ENCODE measurements at regions not wholly inside any gene's neighbourhood (a gene's known extent, or its start where the extent isn't known, plus 50 kb on each side); places are given as distances from the start of the nearest gene placed in this dataset.
A peak's percentile ranks its signal among the peaks of the same experiment; 100 is the strongest.

- TF ChIP-seq CTCF (IDR thresholded peaks at IDR 0.05; ENCODE audit: insufficient read depth, low read length, poor library complexity, severe bottlenecking): no peak
- no peak for TF ChIP-seq EZH2phosphoT487 (conservative IDR thresholded peaks at IDR 0.05; ENCODE audit: low read length)
- no peaks in the 10 kb centered on the region for H3K79me2 ChIP-seq (ENCODE audit: insufficient read depth, low read length)
- H3K4me3 ChIP-seq (ENCODE audit: insufficient read depth, low read length, poor library complexity, severe bottlenecking): no peak overlapping the region
- H3K9me2 ChIP-seq (replicated peaks; ENCODE audit: insufficient read depth, low read length): no peaks in the 10 kb centered on the region
- H3F3A ChIP-seq (ENCODE audit: insufficient read depth): no peaks in the 10 kb centered on the region
- no peaks in the 10 kb centered on the region for H3K9me3 ChIP-seq (ENCODE audit: insufficient read depth, low read length)
- H3K27me3 ChIP-seq (ENCODE audit: low read length): no peaks in the 10 kb centered on the region
- H3K9ac ChIP-seq (ENCODE audit: low read length): no peak overlapping the region
- H3K4me2 ChIP-seq (ENCODE audit: low read depth, low read length, poor library complexity, severe bottlenecking): no peak overlapping the region
- H2AFZ ChIP-seq (ENCODE audit: low read depth, low read length, severe bottlenecking): no peak overlapping the region
- H4K20me1 ChIP-seq (ENCODE audit: low read depth, low read length): no peaks in the 10 kb centered on the region
- H3K36me3 ChIP-seq (ENCODE audit: low read length): no peaks in the 10 kb centered on the region
- no peak overlapping the region for H3K27ac ChIP-seq (ENCODE audit: low read depth, low read length)
These were observed 252.4 kb upstream of the ARHGAP24 start for GRCh38 chr4:85222561-85222960.

GRCh38 chr4:85228264-85228663, 246.7 kb upstream of the ARHGAP24 start:
- H2AFZ ChIP-seq (ENCODE audit: low read depth, low read length, severe bottlenecking): peak overlapping the region; percentile 13
- no peak overlapping the region for H3K4me2 ChIP-seq (ENCODE audit: low read depth, low read length, poor library complexity, severe bottlenecking)
- H3K36me3 ChIP-seq (ENCODE audit: low read length): no peaks in the 10 kb centered on the region
- H3K9ac ChIP-seq (ENCODE audit: low read length): no peak overlapping the region
- no peaks in the 10 kb centered on the region for H3F3A ChIP-seq (ENCODE audit: insufficient read depth)
- H4K20me1 ChIP-seq (ENCODE audit: low read depth, low read length): no peaks in the 10 kb centered on the region
- no peaks in the 10 kb centered on the region for H3K79me2 ChIP-seq (ENCODE audit: insufficient read depth, low read length)
- no peaks in the 10 kb centered on the region for H3K27me3 ChIP-seq (ENCODE audit: low read length)
- no peak overlapping the region for H3K27ac ChIP-seq (ENCODE audit: low read depth, low read length)
- H3K4me3 ChIP-seq (ENCODE audit: insufficient read depth, low read length, poor library complexity, severe bottlenecking): no peak overlapping the region
- no peaks in the 10 kb centered on the region for H3K9me2 ChIP-seq (replicated peaks; ENCODE audit: insufficient read depth, low read length)
- H3K9me3 ChIP-seq (ENCODE audit: insufficient read depth, low read length): no peaks in the 10 kb centered on the region
- TF ChIP-seq CTCF (IDR thresholded peaks at IDR 0.05; ENCODE audit: insufficient read depth, low read length, poor library complexity, severe bottlenecking): no peak
- no peak for TF ChIP-seq EZH2phosphoT487 (conservative IDR thresholded peaks at IDR 0.05; ENCODE audit: low read length)

GRCh38 chr4:85233516-85233915, 241.4 kb upstream of the ARHGAP24 start:
- no peak for TF ChIP-seq EZH2phosphoT487 (conservative IDR thresholded peaks at IDR 0.05; ENCODE audit: low read length)
- H4K20me1 ChIP-seq (ENCODE audit: low read depth, low read length): no peaks in the 10 kb centered on the region
- H3K9ac ChIP-seq (ENCODE audit: low read length): no peak overlapping the region
- H3K36me3 ChIP-seq (ENCODE audit: low read length): no peaks in the 10 kb centered on the region
- no peaks in the 10 kb centered on the region for H3F3A ChIP-seq (ENCODE audit: insufficient read depth)
- H2AFZ ChIP-seq (ENCODE audit: low read depth, low read length, severe bottlenecking): no peak overlapping the region
- no peaks in the 10 kb centered on the region for H3K79me2 ChIP-seq (ENCODE audit: insufficient read depth, low read length)
- no peak overlapping the region for H3K4me2 ChIP-seq (ENCODE audit: low read depth, low read length, poor library complexity, severe bottlenecking)
- no peak overlapping the region for H3K27ac ChIP-seq (ENCODE audit: low read depth, low read length)
- no peaks in the 10 kb centered on the region for H3K9me3 ChIP-seq (ENCODE audit: insufficient read depth, low read length)
- H3K9me2 ChIP-seq (replicated peaks; ENCODE audit: insufficient read depth, low read length): no peaks in the 10 kb centered on the region
- H3K27me3 ChIP-seq (ENCODE audit: low read length): no peaks in the 10 kb centered on the region
- H3K4me3 ChIP-seq (ENCODE audit: insufficient read depth, low read length, poor library complexity, severe bottlenecking): no peak overlapping the region

- H3K27me3 ChIP-seq (ENCODE audit: low read length): no peaks in the 10 kb centered on the region
- H3K27ac ChIP-seq (ENCODE audit: low read depth, low read length): no peak overlapping the region
- H3K9me2 ChIP-seq (replicated peaks; ENCODE audit: insufficient read depth, low read length): no peaks in the 10 kb centered on the region
- H3K9me3 ChIP-seq (ENCODE audit: insufficient read depth, low read length): no peaks in the 10 kb centered on the region
- H3K36me3 ChIP-seq (ENCODE audit: low read length): no peaks in the 10 kb centered on the region
- no peak overlapping the region for H3K9ac ChIP-seq (ENCODE audit: low read length)
- no peaks in the 10 kb centered on the region for H3F3A ChIP-seq (ENCODE audit: insufficient read depth)
- no peaks in the 10 kb centered on the region for H3K79me2 ChIP-seq (ENCODE audit: insufficient read depth, low read length)
- no peak for TF ChIP-seq EZH2phosphoT487 (conservative IDR thresholded peaks at IDR 0.05; ENCODE audit: low read length)
- no peak for TF ChIP-seq CTCF (IDR thresholded peaks at IDR 0.05; ENCODE audit: insufficient read depth, low read length, poor library complexity, severe bottlenecking)
- no peaks in the 10 kb centered on the region for H4K20me1 ChIP-seq (ENCODE audit: low read depth, low read length)
- no peak overlapping the region for H3K4me2 ChIP-seq (ENCODE audit: low read depth, low read length, poor library complexity, severe bottlenecking)
- no peak overlapping the region for H3K4me3 ChIP-seq (ENCODE audit: insufficient read depth, low read length, poor library complexity, severe bottlenecking)
- H2AFZ ChIP-seq (ENCODE audit: low read depth, low read length, severe bottlenecking): no peak overlapping the region
These were observed 231.1 kb upstream of the ARHGAP24 start for GRCh38 chr4:85243857-85244256.

Measured in SU-DHL-6 (cell line).